CMK (cell line): ENCODE measurements at regions not wholly inside any gene's neighbourhood (a gene's known extent, or its start where the extent isn't known, plus 50 kb on each side); places are given as distances from the start of the nearest gene placed in this dataset.
A peak's percentile ranks its signal among the peaks of the same experiment; 100 is the strongest.

ENCODE experiments used
- DNase-seq: peaks from one replicate; pipeline ENCODE4 v3.0.0-alpha.2; 2010; ENCODE audit warnings: low read depth

DNA sequence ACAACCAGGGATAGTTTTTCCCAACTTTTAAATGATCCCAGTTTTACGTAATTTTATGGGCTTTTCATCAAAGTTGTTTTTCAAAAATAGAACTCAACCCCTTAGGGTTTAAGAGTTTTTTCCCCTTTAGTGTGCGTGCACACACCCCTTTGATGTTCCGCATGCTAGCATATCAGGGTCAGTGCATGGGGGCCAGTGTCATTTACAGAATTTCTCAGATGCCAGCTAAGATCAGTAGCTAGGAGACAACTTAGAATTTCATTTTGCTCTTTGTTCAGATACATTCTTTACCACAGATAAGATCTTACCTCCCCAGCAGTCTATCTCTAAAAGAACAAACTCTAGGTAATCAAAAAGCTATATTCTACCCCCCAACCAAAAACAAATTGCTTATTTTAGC lies 238.5 kb upstream of the SASH1 start:
- no peak for DNase-seq

DNA sequence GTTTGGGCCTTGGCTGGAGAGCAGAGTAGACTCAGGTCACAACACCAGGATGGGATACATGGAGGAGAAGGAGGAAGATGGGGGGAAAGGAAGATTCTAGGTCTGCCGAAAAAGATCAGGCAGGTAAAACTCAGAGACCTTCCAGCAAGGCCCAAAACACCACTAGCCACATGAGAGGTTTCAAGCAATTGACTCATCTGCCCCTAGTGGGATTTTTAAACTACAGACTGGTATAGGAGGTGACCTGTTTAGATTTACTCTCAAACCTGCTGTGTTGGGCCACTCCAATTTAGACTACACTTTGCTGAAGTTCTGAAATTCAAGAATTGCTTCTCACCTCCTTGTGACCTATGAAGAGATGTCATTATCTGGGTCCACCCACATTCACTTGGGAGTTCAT lies 236.9 kb upstream of the SASH1 start:
- no peak for DNase-seq

DNA sequence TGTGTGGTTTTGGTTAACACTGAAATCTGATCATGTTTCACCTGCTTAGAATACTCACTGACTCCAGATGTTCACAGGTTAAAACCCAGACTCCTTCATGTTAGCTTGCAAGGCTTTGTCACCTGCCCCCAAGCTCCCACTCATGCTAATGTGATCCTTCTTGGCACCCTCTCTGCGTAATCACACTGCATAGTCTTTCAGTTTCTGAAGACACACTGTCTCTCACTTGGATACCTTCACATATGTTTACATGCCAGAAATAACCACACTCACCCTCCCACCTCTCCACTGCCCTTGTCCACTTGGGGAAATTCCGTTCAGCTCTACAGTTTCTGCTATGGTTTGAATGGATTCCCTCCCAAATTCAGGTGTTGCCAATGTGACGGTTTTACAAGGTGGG lies 234.7 kb upstream of the SASH1 start:
- DNase-seq = no peak

DNA sequence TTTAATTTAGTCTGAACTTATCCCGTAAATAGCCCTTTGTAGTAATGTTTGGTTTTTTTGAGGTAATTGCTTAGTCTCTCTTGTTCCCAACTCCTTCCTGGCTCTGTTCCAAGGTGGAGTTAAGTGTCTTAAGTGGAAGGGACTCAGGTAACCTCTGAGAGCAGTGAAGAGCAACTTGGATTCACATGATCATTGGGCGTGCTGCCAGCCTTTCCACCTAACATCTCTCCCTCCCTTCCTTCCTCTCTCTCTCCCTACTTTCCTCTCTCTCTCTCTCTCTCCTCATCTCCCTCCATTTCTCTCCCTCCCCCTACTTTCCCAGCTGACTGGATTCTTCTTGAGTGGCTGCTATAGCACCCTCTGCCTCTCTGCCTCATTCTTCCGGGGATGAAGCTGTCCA lies 232.9 kb upstream of the SASH1 start:
- DNase-seq = no peak

DNA sequence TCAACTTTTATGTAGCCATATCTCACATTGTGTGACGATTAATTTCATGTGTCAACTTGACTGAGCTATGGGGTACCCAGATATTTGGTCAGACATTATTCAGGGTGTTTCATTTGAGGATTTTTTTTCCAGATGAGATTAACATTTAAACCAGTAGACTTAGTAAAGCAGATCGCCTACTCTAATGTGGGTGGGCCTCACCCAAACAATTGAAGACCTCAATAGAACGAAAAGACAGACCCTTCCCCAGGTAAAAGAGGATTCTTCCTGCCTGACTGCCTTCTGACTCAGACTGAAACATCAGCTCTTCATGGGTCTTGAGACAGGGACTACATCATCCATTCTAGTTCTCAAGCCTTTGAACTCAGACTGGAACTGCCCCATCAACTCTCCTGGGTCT lies 231.7 kb upstream of the SASH1 start:
- no peak for DNase-seq

DNA sequence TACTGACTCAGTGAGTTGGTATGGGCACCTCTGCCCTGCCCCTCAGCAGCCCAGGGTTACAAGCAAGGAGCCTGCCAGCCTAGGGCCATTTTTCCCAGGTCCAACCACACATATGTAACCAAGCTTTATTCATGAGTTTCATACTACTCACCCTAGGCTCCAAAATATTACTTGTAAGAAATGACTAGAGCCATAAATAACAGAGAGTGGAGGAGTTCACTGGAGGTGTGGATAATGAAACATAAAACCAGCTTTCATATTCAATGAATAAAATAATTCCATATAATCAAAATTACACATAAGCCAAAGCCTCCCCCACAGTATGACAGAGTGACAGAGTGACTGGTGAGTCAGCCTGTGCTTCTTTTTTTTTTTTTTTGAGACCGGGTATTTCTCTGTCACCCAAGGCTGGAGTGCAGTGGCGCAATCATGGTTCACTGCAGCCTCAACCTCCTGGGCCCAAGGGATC lies 229.8 kb upstream of the SASH1 start:
- no peak for DNase-seq

DNA sequence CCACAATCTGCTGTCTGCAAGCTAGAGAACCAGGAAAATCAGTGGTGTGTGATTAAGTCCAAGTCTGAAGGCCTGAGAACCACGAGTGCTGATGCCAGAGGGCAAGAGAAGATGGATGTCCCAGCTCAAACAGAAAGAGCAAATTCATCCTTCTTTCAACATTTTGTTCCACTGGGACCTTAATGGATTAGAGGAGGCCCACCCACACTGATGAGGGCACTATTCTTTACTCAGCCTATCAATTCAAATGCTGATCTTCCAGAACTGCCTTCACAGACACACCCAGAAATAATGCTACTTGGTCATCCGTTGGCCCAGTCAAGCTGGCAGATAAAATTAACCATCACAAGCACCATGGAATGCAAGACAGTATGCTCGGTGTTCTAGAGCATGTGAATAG lies 226.6 kb upstream of the SASH1 start:
- DNase-seq = no peak

DNA sequence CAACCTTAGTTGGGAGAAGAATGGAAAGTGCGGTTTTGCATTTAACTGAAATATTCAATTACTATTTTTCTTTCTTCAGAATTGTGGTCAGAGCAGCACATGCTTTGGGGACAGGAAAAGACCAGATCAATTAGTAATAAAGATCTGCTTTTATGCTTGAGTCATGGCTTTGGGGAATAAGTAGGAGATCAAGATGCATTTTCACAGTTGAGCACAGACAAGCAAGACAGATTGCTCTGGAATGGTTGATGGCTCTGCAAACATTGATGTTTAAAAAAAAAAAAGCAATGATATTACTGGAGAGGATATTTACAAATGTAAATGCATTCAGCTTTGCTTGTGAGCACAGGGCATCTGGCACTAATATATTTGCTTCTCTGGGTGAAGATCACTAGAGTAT lies 224.4 kb upstream of the SASH1 start:
- DNase-seq = no peak

DNA sequence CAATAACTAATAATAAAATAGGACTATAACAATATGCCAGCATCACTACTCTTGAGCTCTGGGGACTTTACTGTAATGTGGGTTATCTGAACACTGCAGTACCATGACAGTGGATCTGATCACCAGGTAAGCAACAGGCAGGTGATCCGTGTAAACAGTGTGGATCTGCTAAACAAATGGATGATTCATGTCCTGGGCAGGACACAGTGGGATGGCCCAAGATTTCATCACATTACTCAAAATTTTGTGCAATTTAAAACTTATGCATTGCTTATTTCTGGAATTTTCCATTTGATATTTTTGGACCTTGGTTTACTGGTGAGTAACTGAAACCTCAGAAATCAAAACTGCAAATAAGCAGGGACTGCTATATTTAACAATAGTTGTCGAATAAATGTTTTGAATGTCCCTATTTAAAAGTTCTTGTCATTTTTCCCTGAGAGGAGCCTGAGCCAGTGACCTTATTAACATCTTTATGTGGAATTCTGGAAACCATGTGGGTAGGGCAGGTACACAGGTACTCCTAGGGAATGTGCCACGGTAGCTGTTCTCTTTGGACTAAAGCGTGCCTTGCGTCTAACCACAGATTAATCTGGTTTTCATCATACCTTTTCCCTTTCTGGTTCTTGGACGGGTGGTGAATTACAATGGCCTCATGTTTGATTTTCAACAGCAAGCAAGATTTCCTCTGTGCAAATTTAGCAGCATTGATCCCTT lies 214.5 kb upstream of the SASH1 start:
- DNase-seq = no peak

DNA sequence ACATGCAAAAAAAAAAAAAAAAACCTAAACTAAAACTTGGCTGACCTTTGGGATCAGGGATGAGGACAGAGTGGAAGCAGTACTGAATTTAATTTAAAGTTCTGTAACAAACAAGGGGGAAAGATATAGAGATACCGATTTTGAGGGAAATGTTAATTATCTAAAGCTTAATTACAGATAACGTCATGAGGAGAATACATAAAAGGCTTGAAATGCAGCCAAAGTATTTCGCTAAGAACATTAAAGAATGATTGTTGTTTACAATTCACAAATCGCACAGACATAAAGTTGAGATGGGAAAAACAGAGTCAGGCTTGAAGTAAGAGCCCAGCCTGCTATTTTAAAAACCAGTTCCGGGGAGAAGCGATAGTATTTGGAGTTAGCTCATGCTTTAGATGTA lies 208.0 kb upstream of the SASH1 start:
- no peak for DNase-seq

DNA sequence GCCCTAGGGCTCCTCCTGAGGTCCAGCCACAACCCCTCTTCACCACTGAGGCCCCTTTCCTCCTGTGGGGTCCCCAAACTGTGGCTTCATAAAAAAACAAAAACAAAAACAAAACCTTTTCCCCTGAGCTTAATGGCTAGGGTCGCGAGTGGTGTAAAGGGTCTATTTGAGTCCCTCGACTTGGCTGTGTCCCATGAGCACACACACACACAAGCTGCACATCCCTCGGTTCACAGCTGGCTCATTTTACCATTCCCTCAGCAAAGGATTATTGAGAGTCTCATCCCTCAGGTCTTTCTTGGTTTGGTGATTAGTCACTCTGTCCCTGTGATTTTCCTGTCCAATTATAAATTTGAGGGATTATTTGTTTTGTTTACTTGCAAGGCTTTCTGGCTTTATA lies 206.1 kb upstream of the SASH1 start:
- no peak for DNase-seq

DNA sequence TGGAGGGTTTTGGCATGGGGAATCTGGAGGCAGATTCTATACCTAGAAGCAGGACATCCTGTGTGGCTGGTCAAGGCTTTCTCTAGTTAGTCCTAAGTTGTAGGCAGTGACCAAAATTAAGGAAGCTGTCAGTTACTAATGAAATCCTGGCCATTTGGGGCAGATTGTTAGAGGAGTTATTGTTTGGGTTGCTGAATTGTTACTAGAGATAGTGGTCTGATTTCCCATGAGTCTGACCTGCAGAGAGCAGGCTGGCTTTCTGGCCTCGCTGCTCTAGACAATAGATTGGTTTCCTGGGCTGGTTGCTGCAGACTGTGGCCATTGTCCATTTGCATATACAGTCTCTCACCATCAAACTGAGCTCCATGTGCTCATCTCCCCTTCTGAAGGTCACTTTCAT lies 205.0 kb upstream of the SASH1 start:
- no peak for DNase-seq

DNA sequence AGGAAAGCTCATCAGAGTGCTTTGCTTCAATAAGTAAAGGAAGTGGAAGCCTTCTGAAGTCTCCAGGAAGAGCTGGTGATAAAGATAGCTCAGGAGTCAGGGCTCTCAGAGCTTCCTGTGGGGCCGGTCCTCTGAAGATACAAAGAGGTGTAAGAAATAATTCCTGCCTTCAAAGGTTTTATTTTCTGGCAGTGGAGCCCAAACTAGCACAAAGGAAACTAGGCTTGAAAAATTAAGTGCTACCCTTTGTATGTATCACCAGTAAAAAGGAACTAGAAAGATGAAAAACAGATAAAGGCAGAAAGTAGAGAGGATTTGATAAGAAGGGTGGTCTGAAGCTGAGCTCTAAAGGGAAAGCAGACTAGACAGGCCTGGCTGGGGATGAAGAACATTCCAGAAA lies 204.1 kb upstream of the SASH1 start:
- DNase-seq = peak; percentile 30

DNA sequence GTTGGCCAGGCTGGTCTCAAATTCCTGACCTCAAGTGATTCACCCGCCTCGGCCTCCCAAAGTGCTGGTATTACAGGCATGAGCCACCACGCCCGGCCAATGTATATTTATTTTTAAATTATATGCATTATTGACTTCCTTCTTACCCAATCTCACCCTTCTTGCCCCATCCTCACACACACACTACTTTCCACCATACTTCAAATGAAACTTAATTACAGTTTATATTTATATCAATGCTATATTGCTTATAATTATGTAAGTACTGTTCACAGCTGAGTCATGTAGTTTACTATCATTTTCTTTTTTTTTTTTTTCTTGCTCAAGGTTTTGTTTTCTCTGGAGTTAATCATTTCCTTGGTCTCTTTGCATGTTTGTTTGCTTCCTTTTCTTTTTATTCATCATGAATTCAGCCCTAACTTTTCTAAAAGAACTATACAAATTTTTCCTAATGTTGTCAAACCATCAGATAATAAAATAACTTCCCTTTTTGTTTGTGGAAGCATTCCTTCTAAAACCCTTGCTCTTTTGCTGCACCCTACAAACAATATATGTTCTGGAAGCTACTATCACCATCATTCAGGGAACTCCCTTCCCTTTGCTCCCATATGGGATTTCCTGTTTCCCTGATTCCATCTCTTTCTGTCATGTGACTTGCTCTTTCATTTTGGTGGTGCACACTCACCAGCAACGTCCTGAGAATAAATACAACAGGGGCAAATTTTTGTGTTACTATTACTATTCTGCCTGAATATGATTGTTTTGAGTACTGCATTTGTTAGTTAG lies 201.7 kb upstream of the SASH1 start:
- no peak for DNase-seq

DNA sequence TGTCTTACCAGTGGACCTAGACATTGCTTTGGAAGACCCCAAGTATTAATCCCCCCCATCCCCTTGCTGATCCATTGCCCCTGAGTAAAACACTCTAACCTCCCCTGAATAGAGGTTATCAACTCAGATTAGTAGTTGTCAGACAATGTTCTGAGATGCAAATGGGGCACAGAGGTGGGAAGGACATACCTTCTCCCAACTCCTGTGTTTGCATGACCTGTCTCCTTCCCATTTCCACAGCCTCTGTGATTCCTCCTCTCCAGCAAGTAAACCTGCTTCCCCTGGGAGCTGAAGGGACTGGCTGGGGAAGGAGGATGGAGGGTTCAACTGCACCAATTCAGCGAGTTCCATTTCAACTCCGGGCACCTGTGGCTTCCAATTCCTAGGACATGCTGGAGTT lies 199.8 kb upstream of the SASH1 start:
- DNase-seq = no peak

DNA sequence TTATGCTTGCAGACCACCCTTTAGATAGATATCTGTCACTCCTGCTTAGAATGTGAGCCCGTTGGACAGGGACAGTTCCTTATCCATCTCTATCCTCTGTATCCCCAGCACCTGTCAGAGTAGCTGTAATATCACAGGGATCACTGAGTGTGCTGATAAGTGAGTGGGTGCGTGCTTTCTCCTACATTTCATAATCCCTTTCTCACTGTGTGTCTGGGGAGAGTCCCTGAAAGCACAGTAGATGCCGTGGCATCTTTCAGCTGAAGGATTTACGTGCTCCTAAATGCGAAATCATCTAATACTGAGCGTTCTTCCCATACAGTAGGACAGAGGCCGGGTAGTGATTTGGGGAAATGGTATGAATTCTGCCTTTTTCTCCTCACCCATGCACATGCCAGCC lies 198.9 kb upstream of the SASH1 start:
- no peak for DNase-seq

DNA sequence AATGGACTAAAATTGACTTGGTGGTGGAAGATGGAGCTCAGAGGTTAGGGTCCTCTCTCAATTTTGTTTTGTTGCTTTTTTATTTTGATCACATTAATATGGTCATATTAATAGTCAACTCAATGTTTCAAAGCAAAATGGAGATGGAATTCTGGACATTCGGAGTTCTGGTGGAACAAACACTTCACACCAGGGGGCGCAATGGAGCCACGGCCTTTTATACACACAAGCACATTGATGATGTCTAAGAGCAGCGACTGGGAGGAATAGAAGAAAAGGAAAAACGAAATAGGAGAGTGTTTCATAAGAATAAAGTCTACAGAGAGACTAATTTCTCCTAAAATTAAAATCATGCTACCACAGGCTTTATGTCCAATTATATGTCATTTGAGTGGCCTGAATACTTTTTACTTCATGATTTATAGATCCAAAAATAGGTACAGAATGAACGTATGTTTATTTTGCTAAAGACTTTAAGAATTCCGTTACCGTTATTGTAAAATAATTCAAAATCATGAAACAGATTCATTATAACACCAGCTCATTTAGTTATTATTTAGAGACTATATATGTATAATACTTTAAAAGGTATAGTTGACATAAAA lies 197.6 kb upstream of the SASH1 start:
- DNase-seq = peak; percentile 51

DNA sequence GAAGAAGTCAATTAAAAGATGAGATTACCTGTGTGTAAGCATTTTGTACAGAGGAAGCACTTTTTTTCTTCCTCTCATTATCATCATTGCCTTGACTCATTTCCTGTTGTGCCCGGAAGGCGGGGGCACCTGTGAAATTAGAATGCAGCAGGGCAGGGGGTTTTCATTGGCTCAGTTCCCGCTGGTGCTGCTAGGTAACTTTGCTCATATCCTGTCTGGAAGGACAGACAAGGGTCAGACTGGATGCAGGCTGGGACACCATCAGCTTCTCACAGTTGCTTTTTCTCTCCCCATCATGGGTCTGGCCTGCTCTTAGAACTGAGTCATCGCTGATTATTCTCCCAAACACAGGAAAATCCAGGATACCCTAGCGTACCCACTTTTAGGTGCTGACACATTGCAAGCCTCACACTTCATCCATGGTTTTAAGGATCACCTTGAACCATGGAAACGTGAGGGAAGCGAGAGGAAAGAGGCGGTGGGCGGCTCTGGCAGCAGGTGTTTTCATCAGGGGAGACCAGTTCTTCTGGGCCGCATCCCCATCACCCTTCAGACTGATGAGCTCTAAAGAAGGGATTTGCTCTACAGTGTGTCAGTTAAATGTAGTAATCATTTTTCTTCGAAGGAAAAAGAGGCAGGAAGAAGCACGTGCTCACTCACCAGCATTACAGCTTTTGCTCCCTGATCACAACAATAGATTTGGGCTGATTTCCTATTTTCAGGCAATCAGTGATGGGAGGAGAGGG lies 195.7 kb upstream of the SASH1 start:
- DNase-seq = no peak

DNA sequence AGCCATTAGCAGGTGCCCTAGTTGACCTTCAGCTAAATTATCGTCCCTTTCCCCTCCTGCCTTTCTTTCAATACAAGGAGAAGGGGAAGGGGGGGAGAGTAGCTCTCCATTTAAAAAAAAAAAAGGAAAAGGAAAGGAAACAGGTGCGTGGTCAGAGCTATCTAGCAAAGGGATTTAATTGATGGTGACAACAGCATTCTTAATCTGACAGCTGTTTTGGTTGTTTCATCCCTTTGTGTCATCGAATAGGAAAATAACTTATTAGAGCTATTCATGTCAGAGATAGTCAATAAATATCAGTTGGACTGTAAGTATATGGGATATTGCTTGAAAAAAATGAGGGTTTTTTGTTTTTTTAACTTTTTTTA lies 195.2 kb upstream of the SASH1 start:
- DNase-seq = no peak

DNA sequence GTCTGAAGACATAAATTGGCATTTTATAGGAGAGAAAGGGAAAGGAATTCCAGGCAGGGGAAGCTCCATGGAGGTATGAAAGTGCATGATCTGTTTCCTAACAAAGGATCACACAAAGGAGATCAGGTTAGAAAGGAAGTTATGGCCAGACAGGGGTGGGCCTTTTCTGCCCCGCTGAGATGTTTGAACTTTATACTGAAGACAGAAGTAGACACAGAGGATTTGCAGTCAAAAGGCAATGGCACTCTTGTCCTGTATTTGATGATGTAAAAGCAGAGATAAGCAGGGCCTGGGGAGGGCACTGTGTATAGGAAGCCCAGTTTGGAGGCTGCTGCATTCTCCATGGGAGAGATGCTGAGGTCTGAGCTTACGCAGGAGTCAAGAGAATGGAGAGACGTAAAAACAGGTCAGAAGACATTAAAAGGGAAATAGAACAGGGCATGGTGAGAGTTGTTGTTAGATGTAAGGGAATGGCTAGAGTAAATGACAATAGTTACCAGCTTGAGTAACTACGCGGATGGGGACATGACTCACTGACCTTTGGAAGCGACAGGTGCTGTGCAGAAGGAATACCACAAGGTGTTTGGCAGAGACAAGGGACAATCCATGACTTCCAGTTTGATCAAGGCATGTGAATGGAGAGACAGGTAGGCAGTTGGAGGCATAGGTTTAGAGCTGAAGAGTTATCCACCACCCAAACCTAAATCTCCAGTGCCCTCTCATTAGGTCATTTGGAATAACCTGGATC lies 190.6 kb upstream of the SASH1 start:
- no peak for DNase-seq

DNA sequence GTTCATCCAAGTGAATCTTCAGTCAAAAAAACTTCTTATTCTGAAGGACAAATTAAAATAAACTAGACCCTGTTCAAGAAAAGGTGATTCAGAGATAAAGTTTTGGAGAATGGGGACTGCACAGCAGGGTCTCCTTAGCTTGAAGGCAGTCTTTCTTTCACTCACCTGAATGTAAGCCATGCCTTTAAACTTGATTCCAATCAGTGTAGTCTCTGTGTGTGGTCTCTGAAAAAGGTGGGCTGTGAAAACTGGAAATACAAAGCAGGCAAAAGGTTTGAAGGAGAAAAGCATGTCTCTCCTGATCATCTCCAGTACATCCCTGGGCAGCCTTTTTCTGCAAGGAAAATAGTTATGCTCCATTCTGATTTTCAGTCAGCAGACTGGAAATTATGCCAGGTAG lies 188.0 kb upstream of the SASH1 start:
- DNase-seq = no peak

DNA sequence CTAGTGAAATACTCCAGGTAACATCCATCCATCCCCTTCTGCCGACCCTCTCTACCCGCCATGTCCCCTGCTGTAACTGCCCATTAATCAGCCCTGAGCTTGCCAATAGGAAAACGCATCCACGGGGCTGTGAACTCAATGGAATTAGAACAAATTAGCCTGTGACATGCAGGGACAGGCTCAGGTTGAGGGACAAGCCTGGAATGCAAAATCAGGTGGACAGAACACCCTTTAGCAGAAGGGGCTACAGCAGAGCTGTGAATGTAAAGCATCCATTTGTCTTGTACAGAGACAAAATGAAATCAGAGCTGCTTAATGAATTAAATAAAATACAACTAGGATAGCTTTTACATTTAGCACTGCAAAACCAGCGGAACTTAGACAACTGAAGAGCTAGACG lies 187.3 kb upstream of the SASH1 start:
- no peak for DNase-seq
